GM21390 (cell line): ENCODE measurements at regions not wholly inside any gene's neighbourhood (a gene's known extent, or its start where the extent isn't known, plus 50 kb on each side); places are given as distances from the start of the nearest gene placed in this dataset.
"Not testable (repeated sequence)": the region's sequence is repeated elsewhere in the genome, so short reads cannot be mapped to it uniquely, and the experiment has no call there.

Source experiments
- ATAC-seq: cut with Tn5 transposase; IDR thresholded peaks from one replicate; pipeline ENCODE4 v1.9.1; 2021; ENCODE audit not compliant: unreplicated experiment

GRCh38 chr2:236912326-236913120 is 173.2 kb upstream of the COPS8 start:
- ATAC-seq, result no peak

GRCh38 chr2:236915186-236915585 is 170.5 kb upstream of the COPS8 start:
- no peak for ATAC-seq

DNA sequence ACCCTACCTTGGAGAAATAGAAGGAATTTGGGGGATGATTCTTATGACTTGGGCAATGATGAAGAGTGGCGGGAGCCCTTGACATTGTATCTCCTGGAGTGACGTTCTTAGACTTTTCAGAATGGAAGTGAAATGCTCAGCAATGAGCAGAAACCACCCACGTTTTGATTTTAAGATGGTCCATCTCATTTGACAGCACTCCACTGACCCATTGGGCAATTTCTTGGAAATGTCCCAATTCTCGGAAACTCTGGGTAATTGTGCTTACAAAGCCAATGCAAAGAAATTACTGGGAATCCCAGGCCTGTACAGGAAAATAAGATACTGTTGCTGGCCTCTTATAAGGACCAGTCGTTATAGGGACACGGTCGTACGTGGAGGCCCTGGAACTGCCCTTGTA is 170.0 kb upstream of the COPS8 start:
- ATAC-seq, result no peak

- ATAC-seq, result no peak
Measured at GRCh38 chr2:236916181-236916580, 169.5 kb upstream of the COPS8 start.

GRCh38 chr2:236916651-236917050 is 169.0 kb upstream of the COPS8 start:
- no peak for ATAC-seq

- no peak for ATAC-seq
Measured at GRCh38 chr2:236917164-236917563, 168.5 kb upstream of the COPS8 start.

DNA sequence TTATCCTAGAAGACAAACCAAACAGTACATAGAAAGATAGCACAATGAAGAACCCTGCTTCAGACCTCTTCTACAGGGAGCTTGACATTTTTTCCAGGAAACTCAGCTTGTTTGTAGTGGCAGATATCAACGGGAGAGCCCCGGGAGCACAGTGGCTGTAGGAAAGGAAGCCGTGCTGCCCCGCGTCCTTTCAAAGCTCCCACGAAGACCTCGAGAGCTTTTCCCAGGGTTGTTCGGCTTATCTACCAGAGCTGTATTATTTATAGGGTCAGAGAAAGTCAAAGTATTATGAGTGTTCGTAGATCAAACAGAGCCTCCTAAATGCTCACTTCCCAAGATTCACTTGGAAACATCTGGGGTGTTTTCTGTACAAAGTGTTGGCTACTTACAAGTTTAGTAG is 167.1 kb upstream of the COPS8 start:
- no peak for ATAC-seq

- ATAC-seq, result no peak
Measured at GRCh38 chr2:236919209-236919608, 166.5 kb upstream of the COPS8 start.

DNA sequence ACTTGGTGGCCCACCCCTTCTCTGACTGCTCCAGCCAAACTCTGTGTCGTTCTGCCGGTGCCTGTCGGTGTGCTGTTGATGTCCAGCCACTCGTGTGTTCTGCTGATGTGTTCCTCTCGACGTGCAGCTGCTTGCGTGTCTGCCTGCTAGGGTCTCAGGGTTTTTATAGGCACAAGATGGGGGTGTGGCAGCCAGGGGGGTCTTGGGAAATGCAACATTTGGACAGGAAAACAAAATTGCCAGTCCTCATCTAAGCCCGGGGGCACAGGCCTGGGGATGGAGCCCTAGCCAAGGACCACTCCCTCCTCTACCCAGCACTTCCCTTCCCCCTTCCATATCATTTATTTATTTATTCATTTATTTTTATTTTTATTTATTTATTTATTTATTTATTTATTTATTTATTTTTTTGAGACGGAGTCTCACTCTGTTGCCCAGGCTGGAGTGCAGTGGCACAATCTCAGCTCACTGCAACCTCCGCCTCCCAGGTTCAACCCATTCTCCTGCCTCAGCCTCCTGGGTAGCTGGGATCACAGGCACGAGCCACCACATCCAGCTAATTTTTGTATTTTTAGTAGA is 165.8 kb upstream of the COPS8 start:
- not testable (repeated sequence) for ATAC-seq

DNA sequence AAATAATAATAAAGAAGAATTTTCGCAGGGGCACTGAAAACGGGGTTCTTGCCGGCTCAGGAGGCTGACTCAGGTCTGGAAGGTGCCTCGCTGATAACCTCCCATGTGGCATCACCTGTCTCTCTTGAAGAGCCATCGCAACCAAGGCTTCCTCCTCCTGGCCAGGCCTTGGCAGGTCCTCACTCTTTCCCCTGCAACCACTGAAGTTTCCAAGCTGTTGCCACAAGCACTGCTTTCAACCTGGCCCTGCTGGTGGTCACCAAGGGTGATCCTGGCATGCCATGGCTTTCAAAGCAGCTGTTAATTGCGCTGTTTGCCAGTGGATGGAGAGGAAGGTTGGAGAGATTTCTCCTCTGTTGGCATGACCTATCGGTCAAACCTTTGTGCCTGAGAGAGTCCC is 163.6 kb upstream of the COPS8 start:
- ATAC-seq, result no peak

GRCh38 chr2:236928380-236929037 is 157.2 kb upstream of the COPS8 start:
- ATAC-seq, result no peak

DNA sequence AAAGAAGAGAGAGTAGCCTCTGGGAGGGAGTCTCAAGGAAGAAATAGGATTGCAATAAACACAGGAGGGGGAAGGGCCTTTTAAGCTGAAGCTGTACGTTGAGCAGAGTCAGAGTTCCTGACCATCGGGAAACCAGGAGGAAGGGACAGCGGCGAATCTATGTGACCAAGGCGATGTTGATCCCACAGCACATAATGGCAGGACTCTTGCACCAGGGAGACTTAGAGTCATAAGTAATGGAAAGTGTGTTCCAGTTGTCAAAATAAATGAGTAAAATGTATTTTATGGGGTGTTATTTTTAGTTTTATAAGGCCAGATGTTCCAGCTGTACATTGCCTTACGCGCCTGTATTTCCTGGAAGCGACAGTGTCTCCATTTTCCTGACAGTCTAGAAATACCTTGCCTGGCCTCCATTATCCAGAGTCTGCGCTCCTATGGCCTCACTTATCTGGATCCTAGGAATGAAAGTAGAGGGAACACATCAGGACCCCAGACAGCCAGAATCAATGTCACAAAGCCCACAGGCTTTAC is 152.8 kb upstream of the COPS8 start:
- no peak for ATAC-seq

- no peak for ATAC-seq
Measured at GRCh38 chr2:236934166-236934565, 151.5 kb upstream of the COPS8 start.

DNA sequence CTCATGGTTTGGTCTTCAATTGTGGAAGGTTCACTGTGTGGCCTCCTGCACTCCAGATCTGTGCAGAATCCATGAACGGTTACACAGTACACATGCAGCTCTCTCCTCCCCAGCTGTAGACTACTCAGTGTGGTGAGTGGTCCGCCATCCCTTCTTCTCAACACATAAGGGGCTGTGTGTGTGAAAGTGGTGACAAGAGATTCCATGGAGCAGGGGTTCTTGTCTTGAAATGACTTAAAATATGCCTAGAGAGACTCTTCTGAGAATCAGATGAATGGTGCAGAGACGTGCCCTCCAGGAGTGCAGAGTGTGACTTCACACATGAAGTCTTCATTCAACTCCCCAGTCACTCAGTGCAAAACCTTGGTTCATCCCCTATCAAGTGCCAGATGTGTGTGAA is 151.0 kb upstream of the COPS8 start:
- ATAC-seq, result no peak

DNA sequence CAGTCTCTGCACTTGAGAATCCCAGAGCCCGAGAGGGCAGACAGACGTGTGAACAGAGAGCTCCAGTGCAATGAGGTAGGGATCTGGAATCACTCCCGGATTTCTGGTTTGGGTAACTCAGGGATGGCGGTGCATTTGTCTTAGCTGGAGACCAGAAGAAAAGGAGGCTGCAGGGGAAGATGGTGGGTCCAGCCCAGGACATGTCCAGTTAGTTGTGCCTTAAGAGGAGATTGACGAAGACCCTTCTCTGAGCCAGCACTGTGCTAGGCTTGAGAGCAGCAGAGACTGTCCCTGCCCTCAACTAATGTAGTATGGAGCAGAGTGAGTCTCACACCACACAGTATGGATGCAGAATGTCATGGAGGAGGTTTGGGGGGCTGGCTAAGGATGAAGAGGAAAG is 150.6 kb upstream of the COPS8 start:
- no peak for ATAC-seq

GRCh38 chr2:236935631-236936445 is 149.9 kb upstream of the COPS8 start:
- no peak for ATAC-seq

DNA sequence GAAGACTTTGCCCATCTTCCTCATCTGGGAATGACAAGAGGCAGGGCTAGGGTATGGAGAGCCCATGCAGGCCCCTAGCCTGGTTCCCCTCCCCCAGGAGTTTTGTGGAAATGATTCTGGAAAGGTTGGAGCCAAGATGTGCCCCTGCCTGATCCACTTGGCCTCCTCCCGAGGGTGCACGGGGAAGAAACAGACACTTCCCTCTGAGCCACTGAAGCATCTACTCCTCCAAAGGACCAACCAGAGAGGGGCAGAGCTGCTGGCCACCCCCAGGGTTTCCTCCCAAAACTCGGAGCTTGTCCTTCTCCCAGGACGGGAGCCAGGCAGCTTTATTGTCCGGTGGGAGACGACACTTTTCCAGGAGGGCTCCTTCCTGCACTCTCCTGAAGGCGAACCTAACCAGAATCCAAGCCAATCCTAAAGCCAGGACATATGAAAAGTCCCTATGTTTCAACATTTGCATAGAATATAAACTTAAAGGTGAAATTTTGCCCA is 149.2 kb upstream of the COPS8 start:
- ATAC-seq, result no peak

DNA sequence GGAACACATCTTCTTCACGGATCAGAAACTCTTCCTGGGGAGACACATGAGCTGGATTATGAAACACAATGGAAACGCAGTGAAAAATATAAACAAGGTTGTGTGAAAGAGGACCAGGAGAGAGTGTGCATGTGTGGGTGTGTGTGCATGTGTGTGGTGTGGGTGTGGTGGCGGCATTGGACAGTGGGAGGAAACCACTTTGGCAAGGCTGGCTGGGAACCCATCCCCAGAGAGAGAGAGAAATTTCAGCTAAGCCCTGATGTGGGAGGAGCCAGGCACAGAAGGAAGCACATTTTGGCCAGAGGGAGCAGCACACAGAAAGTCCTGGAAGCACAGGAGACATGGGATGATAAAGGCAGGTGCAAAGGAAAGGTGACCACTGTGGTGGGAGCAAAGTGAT is 147.6 kb upstream of the COPS8 start:
- no peak for ATAC-seq

DNA sequence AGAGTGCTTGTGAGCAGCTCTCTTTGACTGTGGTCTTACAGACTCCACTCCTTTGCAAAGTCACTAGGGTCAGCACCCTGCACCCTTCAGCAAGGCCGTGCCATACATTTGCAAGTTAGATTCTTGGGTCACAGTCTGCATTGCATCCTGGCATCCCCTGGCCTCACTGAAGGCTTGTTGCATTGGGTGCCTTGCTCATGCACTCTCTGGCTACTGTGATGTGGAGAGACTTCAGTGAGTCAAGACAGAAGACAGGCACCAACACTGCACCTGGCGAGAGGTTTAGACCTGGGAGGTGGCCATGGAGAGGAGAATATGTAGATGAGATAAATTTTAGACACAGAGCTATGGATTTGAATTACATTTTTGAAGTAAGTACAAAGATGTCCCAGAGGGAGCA is 146.4 kb upstream of the COPS8 start:
- no peak for ATAC-seq

- ATAC-seq, result no peak
Measured at GRCh38 chr2:236939721-236940231, 145.9 kb upstream of the COPS8 start.

GRCh38 chr2:236940497-236940896 is 145.2 kb upstream of the COPS8 start:
- ATAC-seq, result no peak
